ENCODE measurements at regions not wholly inside any gene's neighbourhood (a gene's known extent, or its start where the extent isn't known, plus 50 kb on each side); places are given as distances from the start of the nearest gene placed in this dataset.

DNA sequence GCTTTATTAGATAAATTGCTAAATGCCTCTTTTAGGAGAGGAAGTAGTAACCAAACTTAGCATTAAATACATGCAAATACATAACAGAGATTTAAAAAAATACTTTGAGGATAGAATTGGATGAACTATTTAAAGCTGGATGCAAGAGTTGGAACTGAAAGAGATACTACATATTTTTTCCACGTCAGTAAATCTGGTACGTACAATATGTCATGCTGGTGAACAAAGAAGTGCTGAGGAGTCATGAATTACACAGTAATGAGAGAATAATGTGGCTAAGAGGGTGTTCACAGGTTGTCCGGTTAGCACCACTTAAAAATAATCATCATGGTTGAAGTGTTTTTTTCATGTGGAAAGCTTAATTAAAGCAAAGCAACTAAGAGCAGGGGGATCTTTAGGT lies 184.1 kb upstream of the FRMPD4 start:
- H3K4me2 ChIP-seq (ENCODE audit: insufficient read depth, insufficient read length, low read length): no peak overlapping the region
- no peaks in the 10 kb centered on the region for H3K79me2 ChIP-seq (ENCODE audit: insufficient read depth, low read length)
- Mint-ChIP-seq H3K4me3 (no peak overlapping the region), H3K27me3 (ENCODE audit: low read depth) (peaks cover 2% of the 10 kb centered on the region; the same call in 1 of the 2 replicates), H3K4me1 (peaks cover 0 to 9% of the 10 kb centered on the region in 2 experiments; a peak in 1 of 4 replicates), H3K9me3 (peaks cover 66 to 71% of the 10 kb centered on the region in 2 experiments), H3K36me3 (ENCODE audit: insufficient read depth in 1 of 3, low read depth in 3 of 3) (peaks cover 0 to 5% (median 0%) of the 10 kb centered on the region in 3 experiments; a peak in 5 of 7 replicates), H3K27ac (no peak overlapping the region)
- H3T11ph ChIP-seq (ENCODE audit: low read length): no peak overlapping the region
- no peak for TF ChIP-seq CTCF (conservative IDR thresholded peaks at IDR 0.05)
- H3K79me1 ChIP-seq (ENCODE audit: insufficient read depth, low read depth, low read length, poor library complexity, severe bottlenecking): no peaks in the 10 kb centered on the region
- H3K23me2 ChIP-seq (ENCODE audit: insufficient read length, low read depth, low read length, poor library complexity, severe bottlenecking): no peaks in the 10 kb centered on the region
- no peak for DNase-seq
- H3K27ac ChIP-seq (ENCODE audit: insufficient read length, low read depth, low read length): no peak overlapping the region
- no CpG with 5 or more reads among the region's 3 CpGs for whole genome bisulfite sequencing (ENCODE audit: extremely low coverage, insufficient read length, low lambda C conversion rate)
- H3K9ac ChIP-seq (ENCODE audit: extremely low read depth, insufficient read length, low read length): no peak overlapping the region
- no peak overlapping the region for H4K5ac ChIP-seq (ENCODE audit: insufficient read length, low read depth, low read length)
- no peak overlapping the region for H2AFZ ChIP-seq (ENCODE audit: low read length)
- H3K56ac ChIP-seq (ENCODE audit: insufficient read length, low read depth, low read length): no peak overlapping the region
- H3K27me3 ChIP-seq (ENCODE audit: insufficient read depth, low read length): no peaks in the 10 kb centered on the region
- no peak overlapping the region for H2AK5ac ChIP-seq (ENCODE audit: insufficient read length, low read length)
- H3K18ac ChIP-seq (ENCODE audit: insufficient read length, low read depth, low read length): no peak overlapping the region
- H4K8ac ChIP-seq (replicated peaks; ENCODE audit: insufficient read length, low read depth, low read length): no peak overlapping the region
- H3K4me1 ChIP-seq (ENCODE audit: insufficient read depth, low read length): no peaks in the 10 kb centered on the region
- no peaks in the 10 kb centered on the region for H4K20me1 ChIP-seq (ENCODE audit: control insufficient read depth, insufficient read depth, insufficient read length)
- no peak overlapping the region for H2BK12ac ChIP-seq (ENCODE audit: insufficient read length, low read depth, low read length)
- no peak overlapping the region for H2BK5ac ChIP-seq (ENCODE audit: insufficient read length, low read length)
- no peak overlapping the region for H3K23ac ChIP-seq (ENCODE audit: insufficient read length, low read depth, low read length)
- no peak overlapping the region for H2BK120ac ChIP-seq (ENCODE audit: low read depth, low read length, poor library complexity, severe bottlenecking)
- H4K91ac ChIP-seq (ENCODE audit: insufficient read length, low read depth, low read length): no peak overlapping the region
- no peak overlapping the region for H3K14ac ChIP-seq (ENCODE audit: insufficient read depth, low read length)
- H3K4ac ChIP-seq (ENCODE audit: low read depth, low read length): no peak overlapping the region
- no peak overlapping the region for H2BK20ac ChIP-seq (ENCODE audit: low read depth, low read length, poor library complexity, severe bottlenecking)
- no peak overlapping the region for H2BK15ac ChIP-seq (ENCODE audit: low read depth, low read length)
- H3K9me3 ChIP-seq (ENCODE audit: control insufficient read depth, low read depth, low read length): peaks cover 3% of the 10 kb centered on the region

All from H9 (cell line).